ENCODE measurements at regions not wholly inside any gene's neighbourhood (a gene's known extent, or its start where the extent isn't known, plus 50 kb on each side); places are given as distances from the start of the nearest gene placed in this dataset.

DNA sequence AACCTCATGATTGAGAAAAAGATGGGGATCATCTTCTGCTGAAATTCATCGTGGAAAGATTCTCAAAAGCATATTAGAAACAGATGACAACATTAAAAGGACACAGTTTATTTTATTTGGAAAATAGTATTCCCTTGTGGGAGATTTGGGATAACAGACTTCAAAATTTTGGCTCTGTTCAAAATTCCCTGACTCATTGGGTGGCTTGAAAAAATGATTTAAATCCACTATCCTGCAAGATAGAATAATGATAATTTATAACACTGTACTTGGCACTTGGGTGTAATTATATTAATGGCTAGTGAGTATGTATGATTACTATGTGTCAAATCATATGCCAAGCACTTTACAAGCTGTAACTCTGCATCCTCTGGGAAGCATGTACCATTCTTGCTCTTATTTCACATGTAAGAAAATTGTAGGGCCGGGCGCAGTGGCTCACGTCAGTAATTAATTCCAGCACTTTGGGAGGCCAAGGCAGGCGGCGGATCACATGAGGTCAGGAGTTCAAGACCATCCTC, 128.8 kb downstream of the LMNTD1 start:
- ChIA-PET CTCF (interaction anchor here (0.8 to 2.5 kb wide), 4 partner anchors 10 to 133 kb away, joined by 3 to 18 read pairs (median 8); no protein-coding TSS in a partner anchor), POLR2A (no interaction called here)
- no peak overlapping the region for H3K4me3 ChIP-seq (ENCODE audit: low read depth, low read length)
- TF ChIP-seq, protein P1, sequence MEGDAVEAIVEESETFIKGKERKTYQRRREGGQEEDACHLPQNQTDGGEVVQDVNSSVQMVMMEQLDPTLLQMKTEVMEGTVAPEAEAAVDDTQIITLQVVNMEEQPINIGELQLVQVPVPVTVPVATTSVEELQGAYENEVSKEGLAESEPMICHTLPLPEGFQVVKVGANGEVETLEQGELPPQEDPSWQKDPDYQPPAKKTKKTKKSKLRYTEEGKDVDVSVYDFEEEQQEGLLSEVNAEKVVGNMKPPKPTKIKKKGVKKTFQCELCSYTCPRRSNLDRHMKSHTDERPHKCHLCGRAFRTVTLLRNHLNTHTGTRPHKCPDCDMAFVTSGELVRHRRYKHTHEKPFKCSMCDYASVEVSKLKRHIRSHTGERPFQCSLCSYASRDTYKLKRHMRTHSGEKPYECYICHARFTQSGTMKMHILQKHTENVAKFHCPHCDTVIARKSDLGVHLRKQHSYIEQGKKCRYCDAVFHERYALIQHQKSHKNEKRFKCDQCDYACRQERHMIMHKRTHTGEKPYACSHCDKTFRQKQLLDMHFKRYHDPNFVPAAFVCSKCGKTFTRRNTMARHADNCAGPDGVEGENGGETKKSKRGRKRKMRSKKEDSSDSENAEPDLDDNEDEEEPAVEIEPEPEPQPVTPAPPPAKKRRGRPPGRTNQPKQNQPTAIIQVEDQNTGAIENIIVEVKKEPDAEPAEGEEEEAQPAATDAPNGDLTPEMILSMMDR (IDR thresholded peaks at IDR 0.05; ENCODE audit: insufficient read depth, low read length, missing control alignments) = no peak
- no peak for DNase-seq (ENCODE audit: low read depth, low spot score)

DNA sequence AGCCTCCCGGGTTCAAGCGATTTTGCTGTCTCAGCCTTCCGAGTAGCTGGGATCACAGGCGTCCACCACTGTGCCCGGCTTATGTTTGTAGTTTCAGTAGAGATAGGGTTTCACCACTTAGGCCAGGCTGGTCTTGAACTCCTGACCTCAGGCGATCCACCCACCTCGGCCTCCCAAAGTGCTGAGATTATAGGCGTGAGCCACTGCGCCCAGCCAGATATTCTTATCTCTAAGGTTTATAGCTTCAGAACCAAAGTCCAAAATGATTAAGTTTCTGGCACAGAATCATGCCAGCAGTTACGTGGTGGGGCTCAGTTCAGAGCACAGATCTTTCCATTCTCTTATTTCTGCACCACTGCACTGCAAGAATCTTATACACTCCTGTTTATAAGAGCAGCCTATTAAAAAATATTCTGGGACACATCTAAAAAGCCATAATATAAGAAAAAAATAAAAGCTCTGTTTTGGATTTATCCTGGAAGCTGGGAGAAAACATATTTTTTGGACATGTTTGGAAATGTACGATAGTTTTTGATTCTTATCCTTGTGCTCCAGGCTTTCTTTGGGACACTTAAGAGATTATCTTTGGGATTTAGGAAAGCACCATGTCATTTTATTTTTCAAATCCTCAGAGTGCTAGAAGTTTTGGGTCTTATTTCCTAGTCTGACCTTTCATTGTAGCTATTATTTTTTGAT, 129.6 kb downstream of the LMNTD1 start:
- DNase-seq (ENCODE audit: low read depth, low spot score) = no peak
- CTCF ChIA-PET = interaction anchor here (0.8 to 2.1 kb wide), 4 partner anchors 10 to 134 kb away, joined by 3 to 18 read pairs (median 4); no protein-coding TSS in a partner anchor
- TF ChIP-seq, protein P1 (IDR thresholded peaks at IDR 0.05; ENCODE audit: insufficient read depth, low read length, missing control alignments) = no peak
- no peak overlapping the region for H3K4me3 ChIP-seq (ENCODE audit: low read depth, low read length)
- POLR2A ChIA-PET = interaction anchor here (0.6 kb wide), 1 partner anchor 268 kb away, joined by 3 read pairs; no protein-coding TSS in a partner anchor

DNA sequence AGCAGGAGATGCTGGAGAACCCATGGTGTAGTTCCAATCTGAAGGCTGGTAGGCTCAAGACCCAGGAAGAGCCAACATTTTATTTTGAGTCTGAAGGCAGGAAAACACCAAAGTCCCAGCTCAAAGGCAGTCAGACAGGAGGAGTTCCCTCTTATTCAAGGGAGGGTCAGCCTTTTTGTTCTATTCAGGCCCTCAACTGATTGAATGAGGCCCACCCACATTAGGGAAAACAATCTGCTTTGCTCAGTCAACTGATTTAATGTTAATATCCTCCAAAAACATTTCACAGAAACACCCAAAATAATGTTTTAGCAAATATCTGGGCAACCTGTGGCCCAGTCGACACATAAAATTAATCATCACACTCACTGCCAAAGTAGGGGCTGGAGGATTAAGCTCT, 130.8 kb downstream of the LMNTD1 start:
- TF ChIP-seq, protein P1 (IDR thresholded peaks at IDR 0.05; ENCODE audit: insufficient read depth, low read length, missing control alignments) = no peak

DNA sequence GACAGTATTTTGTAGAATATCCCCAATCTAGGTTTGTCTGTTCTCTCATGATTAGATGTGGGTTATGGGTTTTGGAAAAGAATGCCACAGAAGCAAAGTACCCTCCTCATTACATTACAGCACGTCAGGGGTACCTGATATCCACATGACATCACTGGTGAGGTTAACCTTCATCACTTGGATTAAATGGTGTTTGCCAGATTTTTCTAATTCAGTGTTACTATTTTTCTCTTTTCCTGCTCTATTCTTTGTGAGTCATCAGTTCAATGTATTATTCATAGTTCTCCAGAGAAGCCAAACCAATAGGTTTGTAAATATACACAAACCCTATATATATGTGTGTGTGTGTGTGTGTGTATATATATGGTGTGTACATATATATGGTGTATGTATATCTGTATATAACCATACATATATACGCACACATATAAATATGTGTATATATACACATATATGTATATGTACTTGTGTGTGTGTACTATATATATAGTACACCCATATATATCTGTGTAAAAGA, 131.4 kb downstream of the LMNTD1 start:
- ChIA-PET POLR2A (no interaction called here), CTCF (interaction anchor here (1.0 kb wide), 1 partner anchor 14 kb away, joined by 4 read pairs; no protein-coding TSS in a partner anchor)
- TF ChIP-seq, protein P1 (IDR thresholded peaks at IDR 0.05; ENCODE audit: insufficient read depth, low read length, missing control alignments) = no peak
- DNase-seq (ENCODE audit: low read depth, low spot score) = no peak
- no peak overlapping the region for H3K4me3 ChIP-seq (ENCODE audit: low read depth, low read length)

More for the DNA sequence above, 130.8 kb downstream of the LMNTD1 start:
- DNase-seq (ENCODE audit: low read depth, low spot score) = no peak
- ChIA-PET CTCF (interaction anchor here (2.1 kb wide), 1 partner anchor 14 kb away, joined by 18 read pairs; no protein-coding TSS in a partner anchor), POLR2A (no interaction called here)
- no peak overlapping the region for H3K4me3 ChIP-seq (ENCODE audit: low read depth, low read length)

DNA sequence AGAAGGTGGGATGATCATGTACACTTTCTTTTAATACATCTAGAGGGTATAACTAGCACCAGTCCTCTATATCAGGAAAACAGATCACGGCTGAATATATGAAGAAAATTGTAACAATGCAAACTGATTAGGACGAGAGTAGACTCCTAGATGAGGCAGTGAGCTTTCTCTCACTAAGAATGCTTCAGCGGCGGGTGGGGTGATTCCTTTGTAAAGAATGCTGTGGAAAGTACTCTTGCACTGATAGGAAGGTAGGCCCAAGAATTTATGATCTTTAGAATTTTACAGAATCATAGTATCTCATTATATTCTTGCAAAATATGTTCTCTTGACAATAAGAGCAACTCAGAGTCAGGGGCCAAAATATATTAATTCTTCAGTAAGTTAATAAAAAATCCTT, 133.0 kb downstream of the LMNTD1 start:
- CTCF ChIA-PET = interaction anchor here (1.0 kb wide), 1 partner anchor 14 kb away, joined by 3 read pairs; no protein-coding TSS in a partner anchor
- POLR2A ChIA-PET = no interaction called here
- H3K4me3 ChIP-seq (ENCODE audit: low read depth, low read length) = no peak overlapping the region
- TF ChIP-seq, protein P1 (IDR thresholded peaks at IDR 0.05; ENCODE audit: insufficient read depth, low read length, missing control alignments) = no peak
- no peak for DNase-seq (ENCODE audit: low read depth, low spot score)

DNA sequence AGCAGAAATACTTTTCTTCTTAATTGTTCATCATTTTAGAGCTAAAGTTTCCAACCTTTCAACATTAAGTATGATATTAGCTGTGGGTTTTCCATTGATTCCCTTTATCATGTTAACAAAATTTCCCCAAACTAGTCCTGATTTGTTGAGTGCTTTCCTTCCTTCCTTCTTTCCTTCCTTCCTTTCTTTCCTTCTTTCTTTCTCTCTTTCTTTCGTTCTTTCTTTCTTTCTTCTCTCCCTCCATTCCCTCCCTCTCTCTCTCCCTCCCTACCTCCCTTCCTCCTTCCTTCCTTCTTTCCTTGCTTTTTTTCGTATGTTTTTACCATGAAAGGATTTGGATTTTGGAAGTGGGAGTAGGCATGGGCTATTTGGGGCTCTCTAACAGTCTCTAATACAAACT, 133.5 kb downstream of the LMNTD1 start:
- no peak for DNase-seq (ENCODE audit: low read depth, low spot score)
- ChIA-PET CTCF (interaction anchor here (1.0 kb wide), 1 partner anchor 14 kb away, joined by 3 read pairs; no protein-coding TSS in a partner anchor), POLR2A (no interaction called here)
- TF ChIP-seq, protein P1 (IDR thresholded peaks at IDR 0.05; ENCODE audit: insufficient read depth, low read length, missing control alignments) = no peak
- H3K4me3 ChIP-seq (ENCODE audit: low read depth, low read length) = no peak overlapping the region
